PC-9 (cell line): ENCODE measurements at regions not wholly inside any gene's neighbourhood (a gene's known extent, or its start where the extent isn't known, plus 50 kb on each side); places are given as distances from the start of the nearest gene placed in this dataset.

Experiments used
- CTCF ChIP-seq: fragments of 200-600 bp; sonication (generic); conservative IDR thresholded peaks from 2 replicates; pipeline ENCODE4 v1.6.1; 2017; ENCODE audit warnings: mixed run types, antibody characterized with exemption, mild to moderate bottlenecking, moderate library complexity
- EZH2 ChIP-seq: fragments of 200-600 bp; sonication (generic); IDR thresholded peaks from 2 replicates; pipeline ENCODE4 v1.8.0; 2017; ENCODE audit warnings: antibody characterized with exemption, low read depth

DNA sequence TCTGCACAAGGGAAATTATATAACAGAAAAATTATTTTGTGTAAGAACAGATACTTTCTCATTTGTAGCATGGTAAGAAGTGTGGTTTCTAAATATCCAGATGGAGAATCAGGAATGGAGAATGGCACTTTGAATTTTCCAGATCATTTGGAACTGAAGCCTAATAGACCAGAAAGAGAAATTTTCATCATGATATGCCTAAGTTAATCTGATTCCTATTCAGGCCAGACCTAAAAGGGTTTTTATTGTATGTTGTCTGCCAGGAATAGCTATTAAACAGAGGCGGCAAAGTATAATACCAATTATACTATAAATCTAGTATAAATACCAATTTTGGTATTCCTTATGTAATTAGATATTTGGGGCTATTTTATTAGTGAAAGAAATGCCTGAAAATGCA lies 382.7 kb upstream of the FAR2 start:
- no peak for TF ChIP-seq CTCF
- no peak for TF ChIP-seq EZH2
